H9 (cell line): ENCODE measurements at regions not wholly inside any gene's neighbourhood (a gene's known extent, or its start where the extent isn't known, plus 50 kb on each side); places are given as distances from the start of the nearest gene placed in this dataset.

Source experiments
- DNase-seq: peaks from one replicate; pipeline ENCODE4 v3.0.0-alpha.2; 2017
- H2AFZ ChIP-seq: one replicate; pipeline ENCODE4 v1.6.1; 2013; ENCODE audit warnings: mild to moderate bottlenecking, low read length, control low read depth, moderate library complexity
- H2AK5ac ChIP-seq: 2 replicates; pipeline ENCODE4 v1.6.1; 2013; ENCODE audit warnings: low read length, control low read depth, mixed read lengths; ENCODE audit not compliant: insufficient read length
- H2BK120ac ChIP-seq: one replicate; pipeline ENCODE4 v1.6.1; 2013; ENCODE audit warnings: low read depth, mild to moderate bottlenecking, low read length, control low read depth, inconsistent platforms; ENCODE audit not compliant: poor library complexity, severe bottlenecking
- H2BK12ac ChIP-seq: 2 replicates; pipeline ENCODE4 v1.6.1; 2013; ENCODE audit warnings: low read length, control low read depth, mixed read lengths, low read depth; ENCODE audit not compliant: insufficient read length
- H2BK15ac ChIP-seq: 2 replicates; pipeline ENCODE4 v1.6.1; 2013; ENCODE audit warnings: low read depth, low read length, control low read depth
- H2BK20ac ChIP-seq: one replicate; pipeline ENCODE4 v1.6.1; 2013; ENCODE audit warnings: low read depth, mild to moderate bottlenecking, low read length, control low read depth, inconsistent platforms; ENCODE audit not compliant: poor library complexity, severe bottlenecking
- H2BK5ac ChIP-seq: 2 replicates; pipeline ENCODE4 v1.6.1; 2013; ENCODE audit warnings: low read length, control low read depth, mixed read lengths; ENCODE audit not compliant: insufficient read length
- H3K14ac ChIP-seq: 2 replicates; pipeline ENCODE4 v1.6.1; 2013; ENCODE audit warnings: low read length, control low read depth; ENCODE audit not compliant: insufficient read depth
- H3K18ac ChIP-seq: 2 replicates; pipeline ENCODE4 v1.6.1; 2013; ENCODE audit warnings: low read depth, mild to moderate bottlenecking, mixed read lengths, low read length, control low read depth; ENCODE audit not compliant: insufficient read length
- H3K23ac ChIP-seq: 2 replicates; pipeline ENCODE4 v1.6.1; 2013; ENCODE audit warnings: low read length, control low read depth, mixed read lengths, low read depth; ENCODE audit not compliant: insufficient read length
- H3K23me2 ChIP-seq: 2 replicates; pipeline ENCODE4 v1.6.1; 2013; ENCODE audit warnings: low read depth, mild to moderate bottlenecking, mixed read lengths, low read length, control low read depth; ENCODE audit not compliant: insufficient read length, poor library complexity, severe bottlenecking
- H3K27ac ChIP-seq: 2 replicates; pipeline ENCODE4 v1.5.1; 2013; ENCODE audit warnings: low read length, control low read depth, mixed read lengths, low read depth; ENCODE audit not compliant: insufficient read length
- H3K27me3 ChIP-seq: 2 replicates; pipeline ENCODE4 v1.6.1; 2013; ENCODE audit warnings: low read length, control low read depth, inconsistent platforms; ENCODE audit not compliant: insufficient read depth
- H3K4ac ChIP-seq: 2 replicates; pipeline ENCODE4 v1.6.1; 2013; ENCODE audit warnings: low read depth, mild to moderate bottlenecking, control low read depth, inconsistent platforms, low read length, moderate library complexity
- H3K4me1 ChIP-seq: 2 replicates; pipeline ENCODE4 v1.6.1; 2013; ENCODE audit warnings: low read length, control low read depth, inconsistent platforms; ENCODE audit not compliant: insufficient read depth
- H3K4me2 ChIP-seq: 2 replicates; pipeline ENCODE4 v1.6.1; 2013; ENCODE audit warnings: low read length, control low read depth, mixed read lengths; ENCODE audit not compliant: insufficient read length, insufficient read depth
- H3K56ac ChIP-seq: 2 replicates; pipeline ENCODE4 v1.6.1; 2013; ENCODE audit warnings: low read depth, mild to moderate bottlenecking, mixed read lengths, low read length, control low read depth; ENCODE audit not compliant: insufficient read length
- H3K79me1 ChIP-seq: 2 replicates; pipeline ENCODE4 v1.6.1; 2013; ENCODE audit warnings: low read depth, mild to moderate bottlenecking, moderate library complexity, low read length, control low read depth, inconsistent platforms; ENCODE audit not compliant: insufficient read depth, poor library complexity, severe bottlenecking
- H3K79me2 ChIP-seq: 2 replicates; pipeline ENCODE4 v1.6.1; 2013; ENCODE audit warnings: low read length, control low read depth, inconsistent platforms; ENCODE audit not compliant: insufficient read depth
- H3K9ac ChIP-seq: 2 replicates; pipeline ENCODE4 v1.6.1; 2013; ENCODE audit warnings: low read length, control low read depth, mixed read lengths; ENCODE audit not compliant: insufficient read length; ENCODE audit errors: extremely low read depth
- H3K9me3 ChIP-seq: one replicate; pipeline ENCODE4 v1.6.1; 2013; ENCODE audit warnings: low read depth, low read length, inconsistent platforms; ENCODE audit not compliant: control insufficient read depth
- H3T11ph ChIP-seq: one replicate; pipeline ENCODE4 v1.6.1; 2013; ENCODE audit warnings: mild to moderate bottlenecking, low read length, control low read depth, inconsistent platforms
- H4K20me1 ChIP-seq: one replicate; pipeline ENCODE4 v1.6.1; 2013; ENCODE audit not compliant: control insufficient read depth, insufficient read length, insufficient read depth
- H4K5ac ChIP-seq: 2 replicates; pipeline ENCODE4 v1.6.1; 2013; ENCODE audit warnings: low read depth, mild to moderate bottlenecking, mixed read lengths, low read length, control low read depth; ENCODE audit not compliant: insufficient read length
- H4K8ac ChIP-seq: replicated peaks from 2 replicates; pipeline ENCODE4 v1.6.1; 2013; ENCODE audit warnings: low read length, control low read depth, mixed read lengths, low read depth; ENCODE audit not compliant: insufficient read length
- H4K91ac ChIP-seq: 2 replicates; pipeline ENCODE4 v1.6.1; 2013; ENCODE audit warnings: low read depth, mild to moderate bottlenecking, moderate library complexity, mixed read lengths, low read length, control low read depth; ENCODE audit not compliant: insufficient read length
- H3K27ac Mint-ChIP-seq, 3 experiments: 2 replicates in 2 of 3; 3 replicates in 1 of 3; pipeline ENCODE4 v1.8.0; 2020 to 2021; ENCODE audit warnings: mixed read lengths in 3 of 3, mild to moderate bottlenecking in 1 of 3, moderate library complexity in 1 of 3
- H3K27me3 Mint-ChIP-seq: 2 replicates; pipeline ENCODE4 v1.8.0; 2021; ENCODE audit warnings: low read depth, mild to moderate bottlenecking, moderate library complexity, mixed read lengths
- H3K36me3 Mint-ChIP-seq, 3 experiments: 2 replicates in 2 of 3; 3 replicates in 1 of 3; pipeline ENCODE4 v1.8.0; 2020 to 2021; ENCODE audit warnings: low read depth in 3 of 3, mixed read lengths in 3 of 3; ENCODE audit not compliant: insufficient read depth in 1 of 3
- H3K4me1 Mint-ChIP-seq, 2 experiments: 2 replicates each; pipeline ENCODE4 v1.8.0; 2020; ENCODE audit warnings: mixed read lengths in 2 of 2
- H3K4me3 Mint-ChIP-seq, 2 experiments: 2 replicates in 1 of 2; 3 replicates in 1 of 2; pipeline ENCODE4 v1.8.0; 2020 to 2021; ENCODE audit warnings: mild to moderate bottlenecking in 2 of 2, mixed read lengths in 2 of 2, moderate library complexity in 1 of 2
- H3K9me3 Mint-ChIP-seq, 2 experiments: 2 replicates in 1 of 2; 3 replicates in 1 of 2; pipeline ENCODE4 v1.8.0; 2020; ENCODE audit warnings: mild to moderate bottlenecking in 2 of 2, mixed read lengths in 2 of 2, moderate library complexity in 1 of 2
- CTCF ChIP-seq: fragments of 200-600 bp; sonication (generic); conservative IDR thresholded peaks from 3 replicates; pipeline ENCODE4 v1.8.0; 2021; ENCODE audit warnings: antibody characterized with exemption, mild to moderate bottlenecking
- WGBS: extraction: QIAGEN DNeasy Blood & Tissue Kit; methylation state at CpG from one replicate; pipeline ENCODE4 v1.1.7; 2013; ENCODE audit warnings: missing lambda C conversion rate, low lambda C conversion rate, mixed read lengths; ENCODE audit not compliant: insufficient read length; ENCODE audit errors: extremely low coverage; 5-methylcytosine and 5-hydroxymethylcytosine counted together

DNA sequence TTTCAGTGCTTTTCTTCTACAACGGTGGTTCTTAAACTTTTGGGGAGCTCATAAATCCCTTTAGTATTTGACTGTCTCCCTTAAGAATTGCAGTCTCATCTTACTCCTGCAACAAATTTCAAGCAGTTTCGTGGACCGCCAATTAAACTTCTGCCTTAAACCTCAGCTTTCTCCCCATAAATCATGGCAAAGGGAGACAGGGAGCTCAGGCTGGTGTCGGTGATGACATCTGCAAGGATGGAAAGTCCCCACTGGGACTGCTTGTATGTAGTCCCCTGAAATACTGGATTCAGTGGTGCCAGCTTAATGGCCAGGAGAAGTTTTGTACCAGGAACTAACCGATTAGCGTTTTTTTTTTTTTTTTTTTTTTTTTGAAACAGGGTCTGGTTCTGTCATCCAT, 148.7 kb upstream of the ITGA6 start:
- DNase-seq: no peak
- Histone ChIP-seq H3K79me2 (no peaks in the 10 kb centered on the region), H4K91ac (no peak overlapping the region), H2BK120ac (no peak overlapping the region), H3K23me2 (no peaks in the 10 kb centered on the region), H2BK15ac (no peak overlapping the region), H3K79me1 (no peaks in the 10 kb centered on the region), H3K27ac (no peak overlapping the region), H4K5ac (no peak overlapping the region), H3K18ac (no peak overlapping the region), H2BK5ac (no peak overlapping the region), H3K9me3 (no peaks in the 10 kb centered on the region), H3K56ac (no peak overlapping the region), H3K4me2 (no peak overlapping the region), H3K27me3 (no peaks in the 10 kb centered on the region), H2BK20ac (no peak overlapping the region), H4K20me1 (no peaks in the 10 kb centered on the region), H4K8ac (no peak overlapping the region), H2BK12ac (no peak overlapping the region), H3K14ac (no peak overlapping the region), H3K9ac (no peak overlapping the region), H2AK5ac (no peak overlapping the region), H3K4ac (no peak overlapping the region), H2AFZ (no peak overlapping the region), H3K23ac (no peak overlapping the region), H3K4me1 (peaks cover 3% of the 10 kb centered on the region; the same call in 1 of the 2 replicates), H3T11ph (no peak overlapping the region)
- WGBS: no CpG with 5 or more reads among the region's 6 CpGs
- peaks cover 12 to 13% of the 10 kb centered on the region in 2 experiments for H3K9me3 Mint-ChIP-seq
- peaks cover 19 to 32% of the 10 kb centered on the region in 2 experiments for H3K4me1 Mint-ChIP-seq
- peaks cover 7 to 16% (median 10%) of the 10 kb centered on the region in 3 experiments for H3K36me3 Mint-ChIP-seq
- TF ChIP-seq CTCF: no peak
- H3K27ac Mint-ChIP-seq: no peak overlapping the region
- no peak overlapping the region for H3K4me3 Mint-ChIP-seq
- H3K27me3 Mint-ChIP-seq: peaks cover 9% of the 10 kb centered on the region; the same call in 1 of the 2 replicates
